SK-N-SH (cell line): ENCODE measurements at regions not wholly inside any gene's neighbourhood (a gene's known extent, or its start where the extent isn't known, plus 50 kb on each side); places are given as distances from the start of the nearest gene placed in this dataset.

Experiments
- CHD2 ChIP-seq: fragments of 150-350 bp; IDR thresholded peaks from 2 replicates; pipeline ENCODE4 v1.6.1; 2018; ENCODE audit warnings: low read length; ENCODE audit not compliant: partially characterized antibody
- EP300 ChIP-seq, 2 experiments: IDR thresholded peaks; 2 replicates each; pipeline versions ENCODE4 v1.4.0 to v1.6.1; 2012; ENCODE audit warnings: borderline replicate concordance in 1 of 2, low read depth in 1 of 2, low read length in 1 of 2
- FOXJ3 ChIP-seq: sonication (generic); formaldehyde crosslinking; IDR thresholded peaks from 2 replicates; pipeline ENCODE4 v1.5.1; 2020; ENCODE audit warnings: mild to moderate bottlenecking, missing genetic modification reagents
- FOXM1 ChIP-seq: IDR thresholded peaks from 2 replicates; pipeline ENCODE4 v1.4.0; 2012; ENCODE audit warnings: low read depth, mild to moderate bottlenecking
- GABPA ChIP-seq: IDR thresholded peaks from 2 replicates; pipeline ENCODE4 v1.4.0; 2012; ENCODE audit warnings: low read depth, mild to moderate bottlenecking
- JUND ChIP-seq: IDR thresholded peaks from 2 replicates; pipeline ENCODE4 v1.4.0; 2012
- MXI1 ChIP-seq: IDR thresholded peaks from 2 replicates; pipeline ENCODE4 v1.6.1; 2012; ENCODE audit warnings: mild to moderate bottlenecking, low read depth, low read length, improper control_type of control experiment
- POLR2AphosphoS5 ChIP-seq: IDR thresholded peaks from 2 replicates; pipeline ENCODE4 v1.6.1; 2012; ENCODE audit warnings: low read depth, low read length
- REST ChIP-seq: IDR thresholded peaks from 2 replicates; pipeline ENCODE4 v1.6.1; 2012; ENCODE audit warnings: mild to moderate bottlenecking, low read depth, low read length, moderate library complexity
- SMC3 ChIP-seq: IDR thresholded peaks from 2 replicates; pipeline ENCODE4 v1.6.1; 2012; ENCODE audit warnings: low read depth, low read length, improper control_type of control experiment
- TAF1 ChIP-seq: IDR thresholded peaks from 2 replicates; pipeline ENCODE4 v1.6.1; 2012; ENCODE audit warnings: low read depth, mild to moderate bottlenecking, low read length, moderate library complexity, borderline replicate concordance
- TF ChIP-seq, protein P1 (sequence below): fragments of 200-600 bp; sonication (generic); IDR thresholded peaks from 2 replicates; pipeline ENCODE4 v1.6.1; 2017; ENCODE audit warnings: antibody characterized with exemption, mild to moderate bottlenecking, moderate library complexity
- TF ChIP-seq, protein P2 (sequence below): fragments of 150-350 bp; IDR thresholded peaks from 2 replicates; pipeline ENCODE4 v1.6.1; 2016; ENCODE audit warnings: mild to moderate bottlenecking, low read depth, low read length

DNA sequence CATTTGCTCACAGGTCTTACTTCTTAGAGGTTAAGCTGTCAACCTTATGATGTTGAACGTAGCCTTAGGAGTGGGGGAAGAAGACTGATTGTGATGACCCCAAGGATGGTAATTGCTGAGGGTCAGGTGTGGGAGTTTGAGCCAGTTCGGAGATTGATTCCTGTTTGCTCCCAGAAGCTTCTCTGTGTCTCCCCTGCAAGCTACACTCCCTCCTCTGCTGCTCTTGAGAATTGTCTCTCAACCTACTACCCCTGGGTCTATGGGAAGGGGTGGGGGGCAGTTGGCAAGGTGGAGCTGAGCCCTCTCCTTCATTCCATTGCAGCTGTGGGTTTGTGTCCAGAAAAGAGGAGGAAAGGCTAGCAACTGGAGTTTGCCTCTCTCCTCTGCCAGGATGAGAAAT is 113.8 kb downstream of the PLEKHG1 start:
- TF ChIP-seq TAF1 (no peak), JUND (no peak), POLR2AphosphoS5 (no peak), REST (no peak), EP300 (IDR thresholded peaks at IDR 0.05; ENCODE audit: borderline replicate concordance in 1 of 2, low read depth in 1 of 2, low read length in 1 of 2) (no peak), CHD2 (no peak), FOXJ3 (CRISPR knock-in tag) (no peak), MXI1 (no peak), FOXM1 (no peak), SMC3 (no peak), GABPA (no peak)
- TF ChIP-seq, protein P1, sequence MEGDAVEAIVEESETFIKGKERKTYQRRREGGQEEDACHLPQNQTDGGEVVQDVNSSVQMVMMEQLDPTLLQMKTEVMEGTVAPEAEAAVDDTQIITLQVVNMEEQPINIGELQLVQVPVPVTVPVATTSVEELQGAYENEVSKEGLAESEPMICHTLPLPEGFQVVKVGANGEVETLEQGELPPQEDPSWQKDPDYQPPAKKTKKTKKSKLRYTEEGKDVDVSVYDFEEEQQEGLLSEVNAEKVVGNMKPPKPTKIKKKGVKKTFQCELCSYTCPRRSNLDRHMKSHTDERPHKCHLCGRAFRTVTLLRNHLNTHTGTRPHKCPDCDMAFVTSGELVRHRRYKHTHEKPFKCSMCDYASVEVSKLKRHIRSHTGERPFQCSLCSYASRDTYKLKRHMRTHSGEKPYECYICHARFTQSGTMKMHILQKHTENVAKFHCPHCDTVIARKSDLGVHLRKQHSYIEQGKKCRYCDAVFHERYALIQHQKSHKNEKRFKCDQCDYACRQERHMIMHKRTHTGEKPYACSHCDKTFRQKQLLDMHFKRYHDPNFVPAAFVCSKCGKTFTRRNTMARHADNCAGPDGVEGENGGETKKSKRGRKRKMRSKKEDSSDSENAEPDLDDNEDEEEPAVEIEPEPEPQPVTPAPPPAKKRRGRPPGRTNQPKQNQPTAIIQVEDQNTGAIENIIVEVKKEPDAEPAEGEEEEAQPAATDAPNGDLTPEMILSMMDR = no peak
- TF ChIP-seq, protein P2, sequence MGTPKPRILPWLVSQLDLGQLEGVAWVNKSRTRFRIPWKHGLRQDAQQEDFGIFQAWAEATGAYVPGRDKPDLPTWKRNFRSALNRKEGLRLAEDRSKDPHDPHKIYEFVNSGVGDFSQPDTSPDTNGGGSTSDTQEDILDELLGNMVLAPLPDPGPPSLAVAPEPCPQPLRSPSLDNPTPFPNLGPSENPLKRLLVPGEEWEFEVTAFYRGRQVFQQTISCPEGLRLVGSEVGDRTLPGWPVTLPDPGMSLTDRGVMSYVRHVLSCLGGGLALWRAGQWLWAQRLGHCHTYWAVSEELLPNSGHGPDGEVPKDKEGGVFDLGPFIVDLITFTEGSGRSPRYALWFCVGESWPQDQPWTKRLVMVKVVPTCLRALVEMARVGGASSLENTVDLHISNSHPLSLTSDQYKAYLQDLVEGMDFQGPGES = no peak
